Lung (tissue), 11 donors: ENCODE measurements at regions not wholly inside any gene's neighbourhood (a gene's known extent, or its start where the extent isn't known, plus 50 kb on each side); places are given as distances from the start of the nearest gene placed in this dataset.
"Not testable (repeated sequence)": the region's sequence is repeated elsewhere in the genome, so short reads cannot be mapped to it uniquely, and the experiment has no call there.

Experiments
- ATAC-seq: fragments of 200-7000 bp; cut with Tn5 transposase; one replicate; pipeline ENCODE4 v1.9.1; 2020; ENCODE audit warnings: moderate number of reproducible peaks; ENCODE audit not compliant: insufficient read depth, low FRiP score
- DNase-seq, 3 donors: peaks; one replicate each; pipeline ENCODE4 v3.0.0-alpha.2; 2013 to 2017
- H3K27ac ChIP-seq, 2 donors: one replicate each; pipeline ENCODE4 v1.5.1; 2013; ENCODE audit warnings: mild to moderate bottlenecking in 2 of 2, moderate library complexity in 2 of 2, control low read depth in 1 of 2, inconsistent platforms in 1 of 2, low read depth in 1 of 2, low read length in 1 of 2
- H3K27me3 ChIP-seq, 3 donors: one replicate each; pipeline ENCODE4 v1.5.1; 2013; ENCODE audit warnings: low read length in 2 of 3; ENCODE audit not compliant: control insufficient read depth in 3 of 3, insufficient read depth in 3 of 3
- H3K36me3 ChIP-seq, 4 donors: one replicate each; pipeline ENCODE4 v1.5.1; 2013; ENCODE audit warnings: low read length in 4 of 4, mild to moderate bottlenecking in 1 of 4, moderate library complexity in 1 of 4; ENCODE audit not compliant: control insufficient read depth in 4 of 4, insufficient read depth in 4 of 4
- H3K4me1 ChIP-seq, 5 donors: one replicate each; pipeline ENCODE4 v1.5.1; 2013; ENCODE audit warnings: low read length in 5 of 5, mild to moderate bottlenecking in 2 of 5, moderate library complexity in 1 of 5; ENCODE audit not compliant: control insufficient read depth in 5 of 5, insufficient read depth in 5 of 5
- H3K4me3 ChIP-seq: one replicate; pipeline ENCODE4 v1.5.1; 2013; ENCODE audit warnings: mild to moderate bottlenecking, control low read depth, moderate library complexity
- H3K9ac ChIP-seq, 2 donors: one replicate each; pipeline ENCODE4 v1.5.1; 2013; ENCODE audit warnings: low read length in 2 of 2, control low read depth in 1 of 2; ENCODE audit not compliant: insufficient read depth in 1 of 2
- H3K9me3 ChIP-seq, 4 donors: one replicate each; pipeline ENCODE4 v1.5.1; 2013; ENCODE audit warnings: low read length in 3 of 4, mild to moderate bottlenecking in 1 of 4, moderate library complexity in 1 of 4; ENCODE audit not compliant: control insufficient read depth in 4 of 4, insufficient read depth in 3 of 4
- CTCF ChIP-seq: IDR thresholded peaks from 2 replicates; pipeline ENCODE4 v1.5.1; 2012; ENCODE audit warnings: mild to moderate bottlenecking; ENCODE audit errors: control extremely low read depth, extremely low read depth
- WGBS, 2 donors: extraction: QIAGEN DNeasy Blood & Tissue Kit; methylation state at CpG; one replicate each; pipeline ENCODE4 v1.1.7; 2013; 5-methylcytosine and 5-hydroxymethylcytosine counted together
- donor health status: control.
- donor health status: control.
- donor health status: Bipolar disorder and iron deficiency.
- donor health status: healthy.
- donor health status: DM: yes; HTN: yes; CAD: no.

DNA sequence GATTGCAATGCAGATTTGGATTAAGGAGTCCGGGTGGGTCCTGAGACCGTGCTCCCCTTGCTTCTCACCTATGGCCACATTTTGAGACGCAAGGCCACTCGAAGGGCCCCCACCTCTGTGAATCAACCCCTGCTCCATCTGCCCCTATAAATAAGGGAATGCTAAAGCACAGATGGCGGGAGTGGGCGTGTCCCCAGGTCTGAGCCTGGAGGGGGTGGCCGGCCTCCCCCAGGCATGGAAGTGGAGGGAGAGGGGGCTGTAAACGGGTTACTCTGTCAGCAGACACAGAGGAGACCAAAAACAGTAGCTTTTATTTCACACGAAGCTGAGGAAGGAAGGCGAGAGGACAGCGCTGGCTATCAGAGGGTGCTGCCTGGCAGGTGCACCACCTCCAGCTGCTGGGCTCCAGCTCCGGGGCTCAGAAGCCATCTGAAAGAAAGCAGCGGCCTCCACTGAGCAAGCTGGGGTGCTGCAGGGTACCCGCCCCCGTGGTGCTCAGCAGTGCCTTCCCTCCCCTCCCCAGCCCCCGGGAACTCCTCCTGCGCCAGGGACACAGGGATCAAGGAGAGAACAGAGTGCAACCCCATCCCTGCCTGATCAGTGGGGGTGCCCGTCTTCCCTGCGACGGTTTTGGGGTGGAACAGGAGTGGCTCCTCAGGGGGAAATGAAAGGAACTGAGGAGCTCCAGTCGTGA, 56.7 kb upstream of the RAB6C start:
- peaks cover 0 to 1% (median 0%) of the 10 kb centered on the region in 5 donors for H3K4me1 ChIP-seq
- no peak overlapping the region for H3K9ac ChIP-seq
- H3K36me3 ChIP-seq: no peaks in the 10 kb centered on the region
- no peak overlapping the region for H3K27ac ChIP-seq
- H3K27me3 ChIP-seq: peaks cover 0 to 5% (median 3%) of the 10 kb centered on the region in 3 donors
- 19 to 20% methylated on average over 20 to 21 of the region's 21 CpGs for WGBS, 2 donors
- TF ChIP-seq CTCF: no peak
- no peak for ATAC-seq
- peak overlapping the region; percentile 13 for H3K4me3 ChIP-seq
- DNase-seq: no peak
- peaks cover 0 to 7% (median 2%) of the 10 kb centered on the region in 4 donors for H3K9me3 ChIP-seq

DNA sequence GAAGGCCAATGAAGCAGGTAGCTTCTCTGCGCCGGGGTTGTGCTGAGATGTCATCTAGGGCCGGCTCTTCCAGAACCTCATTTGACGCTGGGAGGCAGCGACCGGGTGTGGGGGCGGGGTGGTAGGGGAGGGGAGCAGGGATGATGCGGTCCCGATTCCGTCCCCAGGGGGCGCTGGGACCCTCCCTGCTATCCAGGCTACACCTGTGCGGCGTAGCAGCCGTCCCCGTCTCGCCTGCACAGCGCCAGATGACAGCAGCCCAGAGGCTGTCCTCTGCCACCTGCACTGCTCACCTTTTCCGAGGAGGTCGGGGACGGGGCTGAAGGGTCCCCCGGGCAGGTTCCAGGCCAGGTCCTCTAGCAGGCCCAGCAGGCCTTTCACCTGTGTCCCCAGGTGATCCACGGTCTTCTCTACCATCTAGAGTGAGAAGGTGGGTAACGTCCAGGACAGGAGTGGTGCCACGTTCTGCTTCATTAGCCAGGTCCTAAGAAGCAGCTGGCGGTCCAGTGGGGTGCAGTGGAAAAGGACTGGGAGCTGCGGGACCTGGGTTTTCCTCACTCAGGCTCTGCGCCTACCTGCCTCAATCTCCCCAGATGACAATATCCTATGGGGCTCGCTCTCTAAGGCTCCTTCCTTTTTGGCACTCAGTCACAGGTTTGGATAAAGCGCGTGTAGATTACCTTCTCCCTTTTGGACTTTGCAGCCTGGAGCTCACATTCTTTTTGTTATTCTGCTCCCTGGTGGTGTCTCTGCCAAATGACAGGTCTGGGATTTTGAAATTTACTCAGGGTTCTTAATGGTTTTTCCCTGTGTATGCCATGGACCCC, 56.0 kb upstream of the RAB6C start:
- peaks cover 0 to 3% (median 0%) of the 10 kb centered on the region in 4 donors for H3K9me3 ChIP-seq
- H3K36me3 ChIP-seq: no peaks in the 10 kb centered on the region
- TF ChIP-seq CTCF: peak; percentile 19
- peaks cover 0 to 5% (median 3%) of the 10 kb centered on the region in 3 donors for H3K27me3 ChIP-seq
- 4% methylated on average over 27 to 30 of the region's 30 CpGs for WGBS, 2 donors
- no peak overlapping the region for H3K9ac ChIP-seq
- H3K27ac ChIP-seq: no peak overlapping the region
- ATAC-seq (no peak), DNase-seq (peak; percentile 53 to 64 (median 62))
- H3K4me3 ChIP-seq: no peak overlapping the region
- H3K4me1 ChIP-seq: peaks cover 0 to 1% (median 0%) of the 10 kb centered on the region in 5 donors

DNA sequence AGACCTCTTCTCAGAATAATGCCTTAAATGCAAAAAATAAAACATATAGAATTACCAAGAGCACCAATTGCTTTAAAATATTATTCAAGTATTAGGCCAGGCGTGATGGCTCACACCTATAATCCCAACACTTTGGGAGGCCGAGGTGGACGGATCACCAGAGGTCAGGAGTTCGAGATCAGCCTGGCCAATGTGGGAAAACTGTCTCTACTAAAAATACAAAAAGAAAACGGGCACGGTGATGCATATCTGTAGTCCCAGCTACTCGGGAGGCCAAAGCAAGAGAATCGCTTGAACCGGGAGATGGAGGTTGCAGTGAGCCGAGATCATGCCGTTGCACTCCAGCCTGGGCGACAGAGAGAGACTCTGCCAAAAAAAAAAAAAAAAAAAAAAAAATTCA, 55.4 kb upstream of the RAB6C start:
- H3K4me1 ChIP-seq, H3K27ac ChIP-seq, H3K9me3 ChIP-seq, H3K4me3 ChIP-seq, H3K36me3 ChIP-seq, ATAC-seq, DNase-seq, H3K27me3 ChIP-seq, H3K9ac ChIP-seq: not testable (repeated sequence)
- 72 to 76% methylated on average over 12 of the region's 12 CpGs for WGBS, 2 donors

GRCh38 chr2:129925381-129925780, 54.1 kb upstream of the RAB6C start:
- no peak for ATAC-seq
- H3K4me3 ChIP-seq: no peak overlapping the region
- 44 to 48% methylated on average over 3 of the region's 3 CpGs for WGBS, 2 donors
- no peak for DNase-seq
- no peak overlapping the region for H3K9ac ChIP-seq
- peaks cover 0 to 5% (median 3%) of the 10 kb centered on the region in 3 donors for H3K27me3 ChIP-seq
- no peaks in the 10 kb centered on the region for H3K9me3 ChIP-seq
- TF ChIP-seq CTCF: no peak
- H3K36me3 ChIP-seq: no peaks in the 10 kb centered on the region
- no peak overlapping the region for H3K27ac ChIP-seq
- peaks cover 0 to 1% (median 0%) of the 10 kb centered on the region in 5 donors for H3K4me1 ChIP-seq
